ENCODE measurements at regions not wholly inside any gene's neighbourhood (a gene's known extent, or its start where the extent isn't known, plus 50 kb on each side); places are given as distances from the start of the nearest gene placed in this dataset.

- TF ChIP-seq POLR2A (IDR thresholded peaks at IDR 0.05) = no peak
- TF ChIP-seq CTCF (IDR thresholded peaks at IDR 0.05) = no peak
- peak in 3 of 5 donors; percentile 26 to 53 (median 53) for DNase-seq
- peak; percentile 70 to 92 (median 81) for ATAC-seq
- Histone ChIP-seq H3K4me1 (peaks cover 0 to 9% (median 0%) of the 10 kb centered on the region in 12 donors), H3K9me3 (no peaks in the 10 kb centered on the region), H3K4me3 (peak overlapping the region in 9 of 12 donors; percentile 16 to 57 (median 39)), H3K36me3 (no peaks in the 10 kb centered on the region), H3K27me3 (no peaks in the 10 kb centered on the region), H3K27ac (peak overlapping the region; percentile 6 to 75 (median 50))
- intact Hi-C loops (cut with DNase I) = no loop called here
- 44 to 65% (median 55%) methylated on average over 17 of the region's 17 CpGs for WGBS, 4 donors
Observed at GRCh38 chr14:34018564-34019244, 67.8 kb upstream of the EGLN3 start.

- peaks cover 0 to 15% (median 0%) of the 10 kb centered on the region in 12 donors for H3K4me1 ChIP-seq
- no peaks in the 10 kb centered on the region for H3K27me3 ChIP-seq
- no peak for ATAC-seq
- intact Hi-C loops (cut with DNase I) = no loop called here
- H3K27ac ChIP-seq = peak overlapping the region in 9 of 12 donors; percentile 0 to 75 (median 44)
- H3K36me3 ChIP-seq = no peaks in the 10 kb centered on the region
- DNase-seq = no peak
- H3K4me3 ChIP-seq = peak overlapping the region in 9 of 12 donors; percentile 16 to 57 (median 39)
- no peaks in the 10 kb centered on the region for H3K9me3 ChIP-seq
- TF ChIP-seq CTCF (IDR thresholded peaks at IDR 0.05) = no peak
- no peak for TF ChIP-seq POLR2A (IDR thresholded peaks at IDR 0.05)
- 70 to 76% (median 73%) methylated on average over 5 of the region's 5 CpGs for WGBS, 4 donors
Observed at GRCh38 chr14:34018125-34018524, 67.3 kb upstream of the EGLN3 start.

GRCh38 chr14:34015383-34015782 lies 64.5 kb upstream of the EGLN3 start:
- Histone ChIP-seq H3K36me3 (no peaks in the 10 kb centered on the region), H3K27me3 (no peaks in the 10 kb centered on the region), H3K27ac (no peak overlapping the region), H3K4me3 (no peak overlapping the region), H3K4me1 (peaks cover 0 to 19% (median 0%) of the 10 kb centered on the region in 12 donors), H3K9me3 (no peaks in the 10 kb centered on the region)
- intact Hi-C loops (cut with DNase I) = no loop called here
- ATAC-seq (no peak), DNase-seq (no peak)
- no peak for TF ChIP-seq POLR2A (IDR thresholded peaks at IDR 0.05)
- no peak for TF ChIP-seq CTCF (IDR thresholded peaks at IDR 0.05)
- WGBS, 4 donors = 95 to 99% (median 97%) methylated on average over 2 of the region's 2 CpGs

GRCh38 chr14:34014936-34015335 lies 64.1 kb upstream of the EGLN3 start:
- Histone ChIP-seq H3K9me3 (no peaks in the 10 kb centered on the region), H3K4me1 (peaks cover 0 to 19% (median 0%) of the 10 kb centered on the region in 12 donors), H3K27ac (no peak overlapping the region), H3K4me3 (no peak overlapping the region), H3K36me3 (no peaks in the 10 kb centered on the region), H3K27me3 (no peaks in the 10 kb centered on the region)
- intact Hi-C loops (cut with DNase I) = no loop called here
- DNase-seq (no peak), ATAC-seq (no peak)
- TF ChIP-seq POLR2A (IDR thresholded peaks at IDR 0.05) (no peak), CTCF (IDR thresholded peaks at IDR 0.05) (no peak)
- 82 to 91% (median 86%) methylated on average over 3 of the region's 3 CpGs for WGBS, 4 donors

Measured in heart left ventricle (tissue), 16 donors.